Liver (tissue), 8 donors: ENCODE measurements at regions not wholly inside any gene's neighbourhood (a gene's known extent, or its start where the extent isn't known, plus 50 kb on each side); places are given as distances from the start of the nearest gene placed in this dataset.

Experiments used
- DNase-seq: peaks from one replicate; pipeline ENCODE4 v3.0.0-alpha.2; 2017; ENCODE audit warnings: low spot score
- H3K27ac ChIP-seq, 2 donors: one replicate each; pipeline ENCODE4 v1.7.0; 2013; ENCODE audit warnings: inconsistent platforms in 2 of 2, low read length in 2 of 2, control low read depth in 1 of 2, low read depth in 1 of 2, mild to moderate bottlenecking in 1 of 2
- H3K27me3 ChIP-seq, 4 donors: one replicate each; pipeline versions ENCODE4 v1.6.1 to v1.7.0; 2013; ENCODE audit warnings: low read length in 3 of 4, inconsistent platforms in 1 of 4, mild to moderate bottlenecking in 1 of 4, moderate library complexity in 1 of 4; ENCODE audit not compliant: control insufficient read depth in 4 of 4, insufficient read depth in 4 of 4
- H3K36me3 ChIP-seq, 4 donors: one replicate each; pipeline versions ENCODE4 v1.6.1 to v1.7.0; 2013; ENCODE audit warnings: low read length in 3 of 4, mild to moderate bottlenecking in 3 of 4, low read depth in 1 of 4, moderate library complexity in 1 of 4; ENCODE audit not compliant: control insufficient read depth in 4 of 4, insufficient read depth in 3 of 4
- H3K4me1 ChIP-seq, 4 donors: one replicate each; pipeline versions ENCODE4 v1.6.1 to v1.7.0; 2013; ENCODE audit warnings: low read length in 3 of 4, mild to moderate bottlenecking in 3 of 4, moderate library complexity in 1 of 4; ENCODE audit not compliant: control insufficient read depth in 4 of 4, insufficient read depth in 4 of 4
- H3K4me3 ChIP-seq, 3 donors: one replicate each; pipeline versions ENCODE4 v1.6.1 to v1.7.0; 2013; ENCODE audit warnings: low read length in 3 of 3, control low read depth in 1 of 3, low read depth in 1 of 3, mild to moderate bottlenecking in 1 of 3
- H3K9ac ChIP-seq, 2 donors: one replicate each; pipeline ENCODE4 v1.7.0; 2013; ENCODE audit warnings: low read length in 2 of 2, mild to moderate bottlenecking in 2 of 2, moderate library complexity in 2 of 2, control low read depth in 1 of 2, low read depth in 1 of 2
- H3K9me3 ChIP-seq, 4 donors: one replicate each; pipeline versions ENCODE4 v1.6.1 to v1.7.0; 2013; ENCODE audit warnings: low read length in 3 of 4; ENCODE audit not compliant: control insufficient read depth in 4 of 4
- ATF3 ChIP-seq: IDR thresholded peaks from 2 replicates; pipeline ENCODE4 v1.6.1; 2016; ENCODE audit warnings: antibody characterized with exemption
- CTCF ChIP-seq: fragments of 150-350 bp; IDR thresholded peaks from 2 replicates; pipeline ENCODE4 v1.5.1; 2017; ENCODE audit warnings: improper control_type of control experiment, low read depth, low read length; ENCODE audit not compliant: missing input control
- EGR1 ChIP-seq, 2 donors: IDR thresholded peaks; 2 replicates each; pipeline ENCODE4 v1.6.1; 2016 to 2018; ENCODE audit warnings: antibody characterized with exemption in 2 of 2, low read depth in 2 of 2
- FOXA1 ChIP-seq: IDR thresholded peaks from 2 replicates; pipeline ENCODE4 v1.6.1; 2016; ENCODE audit warnings: antibody characterized with exemption
- FOXA2 ChIP-seq: IDR thresholded peaks from 2 replicates; pipeline ENCODE4 v1.6.1; 2016; ENCODE audit warnings: antibody characterized with exemption
- GABPA ChIP-seq, 2 donors: IDR thresholded peaks in 1 of 2; conservative IDR thresholded peaks in 1 of 2; 2 replicates each; pipeline ENCODE4 v1.6.1; 2016; ENCODE audit warnings: antibody characterized with exemption in 2 of 2, mild to moderate bottlenecking in 1 of 2, moderate library complexity in 1 of 2
- HNF4A ChIP-seq, 2 donors: conservative IDR thresholded peaks; 2 replicates each; pipeline ENCODE4 v1.6.1; 2016; ENCODE audit warnings: antibody characterized with exemption in 2 of 2, mild to moderate bottlenecking in 2 of 2
- HNF4G ChIP-seq: IDR thresholded peaks from 2 replicates; pipeline ENCODE4 v1.6.1; 2016; ENCODE audit warnings: antibody characterized with exemption
- JUND ChIP-seq, 2 donors: IDR thresholded peaks; 2 replicates each; pipeline ENCODE4 v1.6.1; 2016; ENCODE audit warnings: antibody characterized with exemption in 2 of 2
- MAX ChIP-seq: IDR thresholded peaks from 2 replicates; pipeline ENCODE4 v1.6.1; 2016; ENCODE audit warnings: antibody characterized with exemption
- NR2F2 ChIP-seq: IDR thresholded peaks from 2 replicates; pipeline ENCODE4 v1.6.1; 2016; ENCODE audit warnings: antibody characterized with exemption
- RAD21 ChIP-seq, 2 donors: IDR thresholded peaks; 2 replicates each; pipeline ENCODE4 v1.6.1; 2016; ENCODE audit warnings: antibody characterized with exemption in 2 of 2, mild to moderate bottlenecking in 2 of 2
- REST ChIP-seq: IDR thresholded peaks from 2 replicates; pipeline ENCODE4 v1.6.1; 2016; ENCODE audit warnings: antibody characterized with exemption, mild to moderate bottlenecking
- RXRA ChIP-seq, 2 donors: IDR thresholded peaks; 2 replicates each; pipeline ENCODE4 v1.6.1; 2017 to 2018; ENCODE audit warnings: antibody characterized with exemption in 2 of 2, mild to moderate bottlenecking in 1 of 2
- SP1 ChIP-seq: IDR thresholded peaks from 2 replicates; pipeline ENCODE4 v1.6.1; 2018; ENCODE audit warnings: antibody characterized with exemption, mild to moderate bottlenecking
- TAF1 ChIP-seq: conservative IDR thresholded peaks from 2 replicates; pipeline ENCODE4 v1.6.1; 2016; ENCODE audit warnings: antibody characterized with exemption, mild to moderate bottlenecking
- YY1 ChIP-seq: IDR thresholded peaks from 2 replicates; pipeline ENCODE4 v1.6.1; 2016; ENCODE audit warnings: antibody characterized with exemption, mild to moderate bottlenecking
- ZBTB33 ChIP-seq: IDR thresholded peaks from 2 replicates; pipeline ENCODE4 v1.6.1; 2016; ENCODE audit warnings: antibody characterized with exemption
- WGBS: extraction: QIAGEN DNeasy Blood & Tissue Kit; methylation state at CpG from one replicate; pipeline ENCODE4 v1.1.7; 2013; 5-methylcytosine and 5-hydroxymethylcytosine counted together
- donor health status: healthy.
- donor health status: healthy.
- donor health status: healthy.
- donor health status: healthy.
- donor health status: healthy.

- H3K9ac ChIP-seq: no peak overlapping the region
- H3K36me3 ChIP-seq: no peaks in the 10 kb centered on the region
- no peak overlapping the region for H3K4me3 ChIP-seq
- H3K27me3 ChIP-seq: no peaks in the 10 kb centered on the region
- no peak overlapping the region for H3K27ac ChIP-seq
- no peak for TF ChIP-seq MAX
- TF ChIP-seq FOXA2: no peak
- no peak for TF ChIP-seq FOXA1
- TF ChIP-seq HNF4A (conservative IDR thresholded peaks at IDR 0.05): no peak
- no peak for TF ChIP-seq RAD21 (IDR thresholded peaks at IDR 0.05)
- TF ChIP-seq TAF1: no peak
- TF ChIP-seq ZBTB33: no peak
- no peak for TF ChIP-seq RXRA (IDR thresholded peaks at IDR 0.05)
- no peak for TF ChIP-seq SP1
- TF ChIP-seq HNF4G: no peak
- TF ChIP-seq REST: no peak
- no peak for TF ChIP-seq NR2F2
- TF ChIP-seq JUND (IDR thresholded peaks at IDR 0.05): no peak
- TF ChIP-seq ATF3: no peak
- no peak for TF ChIP-seq GABPA (IDR thresholded peaks at IDR 0.05 in 1 of 2, conservative IDR thresholded peaks at IDR 0.05 in 1 of 2)
- TF ChIP-seq CTCF: no peak
- no peak for TF ChIP-seq YY1
- TF ChIP-seq EGR1 (IDR thresholded peaks at IDR 0.05; ENCODE audit: low read depth in 2 of 2): no peak
- H3K4me1 ChIP-seq: no peaks in the 10 kb centered on the region
- H3K9me3 ChIP-seq: no peaks in the 10 kb centered on the region
- DNase-seq: no peak
Measured at GRCh38 chr14:29236401-29236800, 469.8 kb downstream of the FOXG1 start.

- Histone ChIP-seq H3K4me1 (no peaks in the 10 kb centered on the region), H3K27ac (no peak overlapping the region), H3K9ac (no peak overlapping the region), H3K9me3 (no peaks in the 10 kb centered on the region), H3K27me3 (no peaks in the 10 kb centered on the region), H3K4me3 (no peak overlapping the region), H3K36me3 (no peaks in the 10 kb centered on the region)
- no peak for DNase-seq
- 60% methylated on average over 2 of the region's 2 CpGs for WGBS
- no peak for TF ChIP-seq CTCF
- no peak for TF ChIP-seq HNF4A (conservative IDR thresholded peaks at IDR 0.05)
- no peak for TF ChIP-seq ATF3
- no peak for TF ChIP-seq JUND (IDR thresholded peaks at IDR 0.05)
- TF ChIP-seq HNF4G: no peak
- no peak for TF ChIP-seq RXRA (IDR thresholded peaks at IDR 0.05)
- no peak for TF ChIP-seq EGR1 (IDR thresholded peaks at IDR 0.05; ENCODE audit: low read depth in 2 of 2)
- no peak for TF ChIP-seq SP1
- TF ChIP-seq REST: no peak
- TF ChIP-seq YY1: no peak
Measured at GRCh38 chr14:29236848-29237247, 470.3 kb downstream of the FOXG1 start.
